ENCODE measurements at regions not wholly inside any gene's neighbourhood (a gene's known extent, or its start where the extent isn't known, plus 50 kb on each side); places are given as distances from the start of the nearest gene placed in this dataset.

DNA sequence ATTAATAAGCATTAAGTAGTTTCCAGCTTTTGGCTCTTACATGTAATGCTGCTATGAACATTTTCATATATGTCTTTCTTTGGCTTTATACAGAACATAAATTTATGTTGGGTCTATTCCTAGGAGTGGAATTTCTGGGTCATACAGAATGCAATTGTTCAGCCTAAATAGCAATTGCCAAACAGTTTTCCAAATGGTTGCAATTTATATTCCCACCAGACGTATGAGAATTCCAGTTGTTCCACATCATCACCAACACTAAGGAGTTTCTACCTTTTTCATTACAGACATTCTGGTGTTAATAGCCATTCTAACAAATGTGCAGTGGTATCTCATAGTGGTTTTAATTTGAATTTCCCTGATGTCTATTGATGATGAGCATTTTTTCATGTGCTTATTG lies 160.1 kb upstream of the TMC3 start:
- TF ChIP-seq CTCF (IDR thresholded peaks at IDR 0.05), result no peak
- no peak for TF ChIP-seq POLR2A (IDR thresholded peaks at IDR 0.05)

Data from esophagus squamous epithelium (tissue), 4 donors.